Central memory CD8-positive, alpha-beta T cell (primary cell): ENCODE measurements at regions not wholly inside any gene's neighbourhood (a gene's known extent, or its start where the extent isn't known, plus 50 kb on each side); places are given as distances from the start of the nearest gene placed in this dataset.

ENCODE experiments used
- ATAC-seq: fragments of 150-1000 bp; cut with Tn5 transposase; replicated peaks from 2 replicates; pipeline ENCODE4 v1.10.0; 2022; ENCODE audit warnings: mild to moderate bottlenecking, moderate FRiP score, moderate number of reproducible peaks; ENCODE audit not compliant: poor library complexity, severe bottlenecking; ENCODE audit errors: extremely low read depth
- DNase-seq, 2 donors: peaks; one replicate each; pipeline ENCODE4 v3.0.0; 2021; ENCODE audit warnings: low spot score in 2 of 2
- H3K27ac Mint-ChIP-seq: one replicate; pipeline ENCODE4 v1.8.0; 2022; ENCODE audit warnings: low read depth, mild to moderate bottlenecking, moderate library complexity, mixed read lengths
- H3K27me3 Mint-ChIP-seq: one replicate; pipeline ENCODE4 v1.8.0; 2022; ENCODE audit warnings: mixed read lengths
- H3K36me3 Mint-ChIP-seq: one replicate; pipeline ENCODE4 v1.8.0; 2022; ENCODE audit warnings: mild to moderate bottlenecking, moderate library complexity, mixed read lengths; ENCODE audit not compliant: insufficient read depth
- H3K4me1 Mint-ChIP-seq: one replicate; pipeline ENCODE4 v1.8.0; 2022; ENCODE audit warnings: mixed read lengths
- H3K4me3 Mint-ChIP-seq: one replicate; pipeline ENCODE4 v1.8.0; 2022; ENCODE audit warnings: mild to moderate bottlenecking, moderate library complexity, mixed read lengths
- H3K9me3 Mint-ChIP-seq: one replicate; pipeline ENCODE4 v1.8.0; 2022; ENCODE audit warnings: mixed read lengths

DNA sequence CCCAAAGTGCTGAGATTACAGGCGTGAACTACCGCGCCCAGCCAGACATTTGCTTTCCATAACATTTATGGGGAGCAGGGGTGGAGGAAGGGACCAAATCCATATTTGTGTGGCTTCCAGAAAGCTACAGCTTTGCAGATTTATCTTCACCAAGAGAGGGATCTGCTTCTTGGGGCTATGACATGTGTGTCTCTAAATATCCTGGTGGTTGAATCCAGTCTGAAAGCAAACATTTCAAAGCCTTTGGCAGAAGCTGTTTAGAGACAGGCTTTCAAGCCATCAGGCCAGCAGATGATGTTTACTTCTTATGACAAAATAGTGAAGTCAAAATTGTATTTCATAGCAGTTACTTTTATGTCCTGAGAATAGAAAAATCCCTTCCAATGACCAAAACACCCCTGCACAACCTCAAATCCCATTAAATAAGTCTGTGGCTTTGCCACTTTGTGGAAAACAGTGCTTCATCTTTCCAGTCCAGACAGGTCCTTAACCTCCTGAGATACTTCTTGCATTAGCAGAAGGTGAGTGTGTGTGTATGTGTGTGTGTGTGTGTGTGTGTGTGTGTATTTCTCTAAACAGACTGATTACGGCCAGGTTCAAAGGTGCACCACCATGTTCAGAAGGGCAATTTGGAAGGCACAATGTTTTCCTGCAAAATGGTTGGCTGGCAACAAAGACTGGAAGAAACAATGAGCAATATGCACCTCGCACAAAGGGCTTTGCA is 191.4 kb upstream of the LRIG1 start:
- Mint-ChIP-seq H3K4me3 (no peak overlapping the region), H3K9me3 (no peaks in the 10 kb centered on the region), H3K27ac (no peak overlapping the region), H3K36me3 (no peaks in the 10 kb centered on the region), H3K4me1 (no peaks in the 10 kb centered on the region), H3K27me3 (peaks cover 23% of the 10 kb centered on the region)
- ATAC-seq (no peak), DNase-seq (no peak)

DNA sequence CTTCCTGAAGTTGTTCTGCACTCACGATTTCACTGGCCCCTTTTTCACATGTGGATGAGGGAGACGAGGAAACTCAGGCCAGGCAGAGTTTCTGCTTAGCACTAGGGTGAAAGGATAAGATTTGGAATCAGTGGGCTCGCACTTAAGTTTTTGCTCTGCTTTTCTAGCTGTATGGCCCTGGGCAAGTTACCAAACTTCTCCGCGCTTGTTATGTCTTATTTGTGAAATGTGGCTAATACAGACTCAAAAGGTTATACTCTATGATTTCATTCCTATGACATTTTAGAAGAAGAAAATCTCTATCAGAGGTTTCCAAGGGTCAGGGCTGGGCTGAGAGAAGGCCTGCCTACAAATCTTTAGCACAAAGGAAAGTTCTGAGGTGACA is 191.9 kb upstream of the LRIG1 start:
- Mint-ChIP-seq H3K36me3 (no peaks in the 10 kb centered on the region), H3K4me1 (no peaks in the 10 kb centered on the region), H3K9me3 (no peaks in the 10 kb centered on the region), H3K4me3 (no peak overlapping the region), H3K27me3 (peaks cover 23% of the 10 kb centered on the region), H3K27ac (no peak overlapping the region)
- DNase-seq (no peak), ATAC-seq (no peak)

- no peak overlapping the region for H3K4me3 Mint-ChIP-seq
- no peak overlapping the region for H3K27ac Mint-ChIP-seq
- no peak for DNase-seq
- no peaks in the 10 kb centered on the region for H3K36me3 Mint-ChIP-seq
- H3K9me3 Mint-ChIP-seq = no peaks in the 10 kb centered on the region
- H3K27me3 Mint-ChIP-seq = peaks cover 23% of the 10 kb centered on the region
- no peaks in the 10 kb centered on the region for H3K4me1 Mint-ChIP-seq
- ATAC-seq = no peak
Measured at GRCh38 chr3:66693461-66694031, 192.7 kb upstream of the LRIG1 start.

GRCh38 chr3:66702126-66702525 is 201.3 kb upstream of the LRIG1 start:
- DNase-seq = no peak
- Mint-ChIP-seq H3K9me3 (no peaks in the 10 kb centered on the region), H3K4me1 (no peaks in the 10 kb centered on the region), H3K27me3 (peaks cover 18% of the 10 kb centered on the region), H3K4me3 (no peak overlapping the region), H3K27ac (no peak overlapping the region), H3K36me3 (no peaks in the 10 kb centered on the region)
- ATAC-seq = no peak

DNA sequence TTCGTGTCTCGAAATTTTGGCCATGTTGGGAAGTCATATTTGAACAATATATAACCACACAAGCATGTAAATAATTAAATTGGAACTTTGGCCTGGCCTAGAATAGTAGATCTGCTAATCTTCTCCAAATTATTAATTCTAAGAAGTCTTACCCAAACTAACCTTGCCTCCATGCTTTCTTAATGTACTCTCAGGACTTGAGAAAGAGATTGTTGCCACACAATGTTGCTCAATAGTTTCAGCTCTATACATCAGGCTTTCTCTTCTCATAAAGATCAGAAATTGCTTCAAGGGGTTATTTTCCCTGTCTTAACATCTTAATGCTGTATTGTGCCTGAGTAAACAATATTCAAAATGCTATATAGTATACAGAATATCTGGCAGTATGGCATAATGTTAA is 202.7 kb upstream of the LRIG1 start:
- no peaks in the 10 kb centered on the region for H3K36me3 Mint-ChIP-seq
- no peak overlapping the region for H3K27ac Mint-ChIP-seq
- H3K4me1 Mint-ChIP-seq = no peaks in the 10 kb centered on the region
- no peak for DNase-seq
- no peaks in the 10 kb centered on the region for H3K9me3 Mint-ChIP-seq
- ATAC-seq = no peak
- no peak overlapping the region for H3K4me3 Mint-ChIP-seq
- H3K27me3 Mint-ChIP-seq = peaks cover 29% of the 10 kb centered on the region

- Mint-ChIP-seq H3K4me1 (no peaks in the 10 kb centered on the region), H3K27me3 (peaks cover 32% of the 10 kb centered on the region), H3K27ac (no peak overlapping the region), H3K4me3 (no peak overlapping the region), H3K36me3 (no peaks in the 10 kb centered on the region), H3K9me3 (no peaks in the 10 kb centered on the region)
- no peak for DNase-seq
- no peak for ATAC-seq
Measured at GRCh38 chr3:66705076-66705475, 204.3 kb upstream of the LRIG1 start.

DNA sequence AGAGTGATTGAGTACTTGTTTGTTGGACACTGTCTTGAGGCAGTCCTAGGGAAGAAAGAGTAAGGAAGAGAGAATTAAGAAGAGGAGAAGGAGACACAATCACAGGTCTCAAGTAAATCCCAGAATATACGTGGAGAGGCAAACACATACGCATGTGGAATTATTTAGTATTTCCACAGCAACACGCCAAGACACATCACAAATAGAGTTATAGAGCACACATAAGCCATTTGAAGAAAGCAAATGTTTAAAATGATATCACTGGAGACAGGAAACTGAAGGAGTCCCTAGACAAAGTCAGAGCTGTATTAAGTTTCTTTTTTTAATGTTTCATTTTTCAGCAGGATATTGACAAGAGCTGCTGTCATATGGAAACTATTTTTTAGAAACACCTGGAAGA is 206.1 kb upstream of the LRIG1 start:
- Mint-ChIP-seq H3K27me3 (peaks cover 32% of the 10 kb centered on the region), H3K4me3 (no peak overlapping the region), H3K9me3 (no peaks in the 10 kb centered on the region), H3K4me1 (no peaks in the 10 kb centered on the region), H3K27ac (no peak overlapping the region), H3K36me3 (no peaks in the 10 kb centered on the region)
- no peak for ATAC-seq
- DNase-seq = no peak

GRCh38 chr3:66709532-66709931 is 208.7 kb upstream of the LRIG1 start:
- ATAC-seq = no peak
- no peaks in the 10 kb centered on the region for H3K9me3 Mint-ChIP-seq
- H3K4me3 Mint-ChIP-seq = no peak overlapping the region

DNA sequence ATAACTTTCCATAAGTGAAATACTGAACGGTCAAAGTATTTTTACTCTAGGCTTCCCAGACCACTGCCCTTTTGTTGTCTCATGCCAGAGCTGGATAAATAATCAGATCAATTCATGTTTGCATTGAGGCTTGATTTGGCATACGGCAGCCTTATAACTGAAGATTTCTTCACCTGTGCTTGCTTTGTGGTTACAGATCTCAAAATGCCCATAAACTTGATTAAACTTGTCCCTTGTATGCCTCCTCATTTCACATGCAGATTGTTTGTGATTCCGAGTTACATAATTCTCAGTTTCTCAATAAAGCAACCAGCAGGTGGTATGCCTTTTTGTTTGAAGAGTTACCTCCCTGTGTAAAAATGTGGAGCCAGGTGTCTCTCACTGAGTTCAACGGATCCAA is 211.4 kb upstream of the LRIG1 start:
- Mint-ChIP-seq H3K36me3 (no peaks in the 10 kb centered on the region), H3K4me1 (no peaks in the 10 kb centered on the region), H3K4me3 (no peak overlapping the region), H3K9me3 (no peaks in the 10 kb centered on the region), H3K27me3 (peaks cover 24% of the 10 kb centered on the region), H3K27ac (no peak overlapping the region)
- ATAC-seq (no peak), DNase-seq (no peak)

More at GRCh38 chr3:66709532-66709931, 208.7 kb upstream of the LRIG1 start:
- Mint-ChIP-seq H3K27me3 (peaks cover 42% of the 10 kb centered on the region), H3K4me1 (no peaks in the 10 kb centered on the region), H3K27ac (no peak overlapping the region), H3K36me3 (no peaks in the 10 kb centered on the region)
- no peak for DNase-seq

- Mint-ChIP-seq H3K27ac (no peak overlapping the region), H3K27me3 (peaks cover 11% of the 10 kb centered on the region), H3K36me3 (no peaks in the 10 kb centered on the region), H3K4me3 (no peak overlapping the region), H3K4me1 (no peaks in the 10 kb centered on the region), H3K9me3 (no peaks in the 10 kb centered on the region)
- no peak for ATAC-seq
- DNase-seq = no peak
Measured at GRCh38 chr3:66713921-66714320, 213.1 kb upstream of the LRIG1 start.

DNA sequence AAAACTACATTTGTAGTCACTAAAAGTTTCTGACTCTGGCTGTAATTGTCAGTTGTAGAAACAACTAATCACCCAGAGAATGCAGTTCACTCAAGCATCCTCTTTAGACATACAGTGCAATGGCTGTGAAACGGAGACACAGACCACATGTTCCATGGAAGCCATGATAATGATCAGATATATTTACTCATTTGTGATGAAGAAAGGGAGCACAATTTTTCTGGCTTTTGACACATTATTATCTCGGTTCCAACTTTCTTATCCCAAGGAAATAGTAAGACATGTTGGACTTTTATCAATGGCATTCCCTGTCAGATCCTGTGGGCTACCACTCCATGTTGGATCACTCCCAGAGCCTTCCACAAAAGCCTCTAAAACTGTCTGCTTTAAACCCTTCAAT is 215.0 kb upstream of the LRIG1 start:
- DNase-seq (no peak), ATAC-seq (no peak)
- H3K4me1 Mint-ChIP-seq = no peaks in the 10 kb centered on the region
- peaks cover 19% of the 10 kb centered on the region for H3K27me3 Mint-ChIP-seq
- no peaks in the 10 kb centered on the region for H3K9me3 Mint-ChIP-seq
- H3K4me3 Mint-ChIP-seq = no peak overlapping the region
- no peak overlapping the region for H3K27ac Mint-ChIP-seq
- H3K36me3 Mint-ChIP-seq = no peaks in the 10 kb centered on the region

GRCh38 chr3:66717806-66718205 is 217.0 kb upstream of the LRIG1 start:
- peaks cover 28% of the 10 kb centered on the region for H3K27me3 Mint-ChIP-seq
- no peaks in the 10 kb centered on the region for H3K4me1 Mint-ChIP-seq
- no peaks in the 10 kb centered on the region for H3K9me3 Mint-ChIP-seq
- H3K4me3 Mint-ChIP-seq = no peak overlapping the region
- no peak overlapping the region for H3K27ac Mint-ChIP-seq
- ATAC-seq (no peak), DNase-seq (no peak)
- H3K36me3 Mint-ChIP-seq = no peaks in the 10 kb centered on the region

GRCh38 chr3:66719796-66720356 is 219.1 kb upstream of the LRIG1 start:
- Mint-ChIP-seq H3K9me3 (no peaks in the 10 kb centered on the region), H3K27ac (no peak overlapping the region), H3K4me1 (no peaks in the 10 kb centered on the region), H3K27me3 (peaks cover 21% of the 10 kb centered on the region), H3K4me3 (no peak overlapping the region), H3K36me3 (no peaks in the 10 kb centered on the region)
- ATAC-seq (no peak), DNase-seq (no peak)
